Occipital lobe (tissue), 1 donor: ENCODE measurements at regions not wholly inside any gene's neighbourhood (a gene's known extent, or its start where the extent isn't known, plus 50 kb on each side); places are given as distances from the start of the nearest gene placed in this dataset.

Source experiments
- DNase-seq: peaks from one replicate; lab custom pipeline; 2025; lab: John Stamatoyannopoulos, UW

DNA sequence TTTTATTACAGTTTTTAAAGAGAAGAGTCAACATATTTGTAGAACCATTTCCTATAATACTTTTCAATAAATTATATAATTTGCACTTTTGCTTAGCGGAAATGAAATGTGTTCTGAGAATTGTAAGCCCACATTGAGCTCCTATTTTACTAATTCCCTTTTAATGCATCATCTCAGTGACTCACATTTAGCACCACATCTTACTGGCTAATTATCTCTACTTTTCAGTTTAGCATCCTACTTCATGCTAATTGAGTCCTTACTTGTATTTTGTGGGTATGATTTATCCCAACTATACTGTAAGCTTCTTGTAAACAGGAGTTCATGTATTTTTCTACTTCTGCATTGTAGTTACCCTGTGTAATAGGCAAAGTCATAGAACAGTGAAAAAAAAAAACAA lies 67.5 kb downstream of the TMX1 start:
- DNase-seq = no peak

DNA sequence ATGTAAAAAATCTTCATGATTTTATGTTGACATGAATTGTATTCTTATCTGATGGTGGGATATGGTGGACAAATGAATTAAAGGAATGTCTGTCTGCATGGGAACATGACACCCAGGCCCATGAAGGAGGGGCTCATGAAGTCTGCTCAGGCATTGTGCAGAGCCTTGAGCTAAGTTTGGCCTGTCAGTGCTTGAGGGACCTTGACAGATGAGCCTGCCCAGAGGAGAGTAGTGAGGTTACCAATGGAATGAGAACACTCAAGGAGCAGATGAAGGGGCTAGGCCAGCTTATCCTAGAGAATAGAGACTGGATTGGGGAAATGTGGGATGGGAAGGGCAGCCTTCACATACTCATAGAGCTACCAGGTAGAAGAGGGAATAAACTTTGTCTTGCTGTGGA lies 68.8 kb downstream of the TMX1 start:
- no peak for DNase-seq

GRCh38 chr14:51310505-51310944 lies 70.5 kb downstream of the TMX1 start:
- DNase-seq = no peak

DNA sequence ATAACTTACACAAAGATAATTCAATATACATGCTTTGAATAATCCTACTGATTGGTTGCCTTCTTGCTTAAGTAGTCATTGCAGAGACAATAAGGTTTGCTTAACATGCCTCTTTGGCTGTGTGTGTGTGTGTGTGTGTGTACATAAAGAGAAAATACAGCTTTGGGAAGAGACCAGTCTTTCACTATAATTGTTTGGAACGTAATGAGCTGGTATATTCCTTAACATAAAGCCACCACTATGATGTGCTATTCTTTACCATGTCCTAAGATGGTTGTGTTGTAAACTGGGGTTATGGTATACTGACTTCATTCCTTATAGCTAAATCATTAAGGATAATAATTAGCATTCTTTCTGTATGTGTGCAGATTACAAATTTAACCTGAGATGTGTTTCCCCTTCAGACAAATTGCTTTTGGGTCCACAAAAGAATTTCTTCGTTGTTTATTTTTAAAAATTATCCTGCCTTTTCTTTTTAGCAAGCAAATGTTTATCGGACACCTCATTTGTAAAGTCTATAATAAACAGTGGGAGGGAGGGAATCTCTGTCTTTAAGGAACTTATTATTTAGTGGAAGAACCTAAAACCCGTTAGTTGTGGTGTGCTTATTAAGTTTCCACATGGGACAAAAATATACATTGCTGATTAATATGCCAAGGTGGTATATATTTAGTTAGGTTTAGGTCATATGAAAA lies 74.4 kb downstream of the TMX1 start:
- DNase-seq = no peak

DNA sequence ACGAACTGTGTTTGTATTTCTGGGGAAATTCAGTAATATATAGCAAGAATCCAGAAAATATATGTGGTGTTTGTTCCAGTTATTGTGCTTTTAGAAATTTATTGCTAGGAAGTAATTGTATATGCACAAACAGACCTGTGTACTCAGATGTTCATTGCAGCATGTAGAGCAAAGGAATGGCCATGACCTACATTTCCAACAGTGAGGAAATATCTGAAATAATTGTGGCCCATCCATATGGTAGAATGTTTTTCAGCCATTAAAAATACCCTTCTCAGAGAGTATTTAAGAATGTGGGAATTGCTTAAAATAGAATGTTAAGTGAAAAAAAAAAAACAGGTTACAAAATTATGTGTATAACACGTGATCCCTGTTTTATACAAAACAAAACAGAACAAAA lies 77.3 kb downstream of the TMX1 start:
- no peak for DNase-seq

DNA sequence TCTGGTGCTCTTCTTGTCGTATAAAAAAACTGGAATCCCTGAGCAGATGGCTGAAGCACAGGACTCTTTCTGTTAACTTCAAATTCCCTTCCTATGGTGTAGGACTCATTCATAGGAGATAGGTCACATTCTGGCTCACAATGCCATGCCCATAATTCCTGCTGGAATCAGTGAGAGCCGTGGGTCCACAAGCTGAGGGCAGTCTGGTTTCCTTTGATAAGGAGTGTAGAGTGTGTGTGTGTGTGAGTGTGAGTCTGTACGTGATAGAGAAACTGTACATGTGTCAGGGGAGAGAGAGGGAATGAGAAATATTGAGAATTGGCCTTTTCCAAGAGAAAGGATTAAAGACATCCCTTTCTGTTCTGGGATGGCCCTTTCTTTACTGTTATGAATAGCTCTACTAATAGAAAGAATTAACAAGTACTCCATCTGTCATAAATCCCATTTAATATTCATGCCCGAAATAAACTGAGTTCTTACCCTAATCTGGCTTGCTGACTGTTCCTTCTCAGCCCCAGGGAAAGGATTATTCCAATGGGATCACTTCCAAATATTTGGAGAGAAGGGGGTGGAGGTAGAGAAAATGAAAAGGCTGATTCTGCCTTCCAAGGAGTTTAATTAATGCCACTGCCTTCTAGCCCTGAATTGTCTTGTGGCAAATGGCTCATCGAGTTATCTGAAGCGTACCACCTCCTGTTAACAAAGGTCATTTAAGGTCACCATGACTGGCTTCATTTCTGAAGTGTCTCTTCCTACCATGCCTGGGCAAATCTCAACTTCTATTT lies 79.0 kb downstream of the TMX1 start:
- DNase-seq = no peak

GRCh38 chr14:51321036-51321435 lies 81.0 kb downstream of the TMX1 start:
- DNase-seq = no peak

DNA sequence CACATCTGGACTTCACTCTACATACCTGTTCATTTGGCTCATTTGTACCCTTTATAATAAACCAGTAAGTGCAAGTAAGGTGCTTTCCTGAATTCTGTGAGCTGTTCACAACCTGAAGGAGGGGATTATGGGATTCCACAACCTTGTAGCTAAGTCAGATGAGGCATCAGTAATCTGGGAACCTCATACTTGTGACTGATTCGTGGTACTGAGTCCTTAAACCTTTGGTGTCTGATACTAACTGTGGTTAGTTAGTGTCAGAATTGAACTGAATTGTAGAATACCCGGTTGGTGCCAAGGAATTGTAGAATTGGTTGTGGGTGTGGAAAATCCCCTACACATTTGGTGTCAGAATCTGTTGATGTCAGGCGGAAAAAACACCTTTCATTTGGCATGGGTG lies 83.4 kb downstream of the TMX1 start:
- no peak for DNase-seq

- no peak for DNase-seq
These were observed 87.3 kb downstream of the TMX1 start for GRCh38 chr14:51327376-51327775.

DNA sequence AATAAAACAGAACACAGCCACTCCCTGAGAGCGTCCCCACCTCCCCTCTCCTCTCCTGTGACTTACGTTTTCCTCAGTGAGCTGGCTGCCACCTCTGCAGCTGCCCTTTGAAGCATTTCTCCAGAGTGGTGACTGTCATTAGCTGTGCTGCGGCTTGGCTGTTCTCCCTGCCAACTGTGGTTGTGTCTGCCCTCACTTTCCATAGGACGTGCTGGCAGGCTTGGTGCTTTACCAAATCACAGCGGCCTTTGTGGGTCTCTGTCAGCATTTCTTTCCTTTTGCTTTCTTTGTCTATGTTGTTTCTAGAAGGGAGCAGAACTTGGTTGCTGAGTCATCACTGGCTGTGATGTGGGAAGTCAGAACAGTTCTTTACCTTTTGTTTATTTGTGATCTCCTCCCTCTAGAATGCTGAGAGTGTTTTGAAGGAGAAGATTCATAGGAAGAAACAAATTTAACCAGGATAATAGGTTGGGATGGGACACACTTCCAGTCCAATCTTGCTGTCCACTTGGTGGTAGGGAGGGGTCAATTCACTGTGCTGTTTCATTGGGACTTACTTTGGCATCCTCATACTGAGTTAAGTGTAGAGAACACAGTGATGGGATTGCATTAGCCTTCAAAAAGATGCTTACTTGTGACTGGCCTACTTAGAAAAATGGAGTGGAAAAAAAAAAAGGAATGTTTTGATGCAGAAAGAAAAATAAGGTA lies 88.2 kb downstream of the TMX1 start:
- peak; percentile 2 for DNase-seq

DNA sequence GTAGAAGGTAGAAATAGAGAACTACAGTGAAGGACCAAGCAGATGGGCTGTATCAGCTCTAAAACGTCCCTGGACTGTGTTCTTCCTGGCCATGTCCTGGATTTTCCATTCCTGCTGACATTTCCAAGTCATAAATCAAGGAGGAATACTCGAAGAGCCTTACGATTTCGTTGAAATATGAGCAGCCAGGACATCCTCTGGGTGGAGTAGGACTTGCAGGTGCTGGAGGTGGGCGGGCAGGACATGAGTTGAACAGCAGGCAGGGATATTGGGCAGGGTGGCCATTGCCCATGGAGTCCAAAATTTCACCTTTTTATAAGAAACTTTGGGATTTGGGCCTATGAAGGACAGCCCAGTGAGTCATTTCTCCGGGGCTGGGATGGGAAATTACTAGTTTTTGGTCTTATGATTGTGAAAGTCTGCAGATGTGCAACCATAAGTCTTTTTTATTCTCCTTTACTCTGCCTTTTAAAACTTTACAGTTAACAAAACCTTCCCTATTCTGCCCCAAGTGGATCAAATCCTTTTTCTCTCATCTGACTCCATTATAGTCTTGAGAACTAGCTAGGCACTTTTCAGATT lies 88.8 kb downstream of the TMX1 start:
- DNase-seq = no peak

DNA sequence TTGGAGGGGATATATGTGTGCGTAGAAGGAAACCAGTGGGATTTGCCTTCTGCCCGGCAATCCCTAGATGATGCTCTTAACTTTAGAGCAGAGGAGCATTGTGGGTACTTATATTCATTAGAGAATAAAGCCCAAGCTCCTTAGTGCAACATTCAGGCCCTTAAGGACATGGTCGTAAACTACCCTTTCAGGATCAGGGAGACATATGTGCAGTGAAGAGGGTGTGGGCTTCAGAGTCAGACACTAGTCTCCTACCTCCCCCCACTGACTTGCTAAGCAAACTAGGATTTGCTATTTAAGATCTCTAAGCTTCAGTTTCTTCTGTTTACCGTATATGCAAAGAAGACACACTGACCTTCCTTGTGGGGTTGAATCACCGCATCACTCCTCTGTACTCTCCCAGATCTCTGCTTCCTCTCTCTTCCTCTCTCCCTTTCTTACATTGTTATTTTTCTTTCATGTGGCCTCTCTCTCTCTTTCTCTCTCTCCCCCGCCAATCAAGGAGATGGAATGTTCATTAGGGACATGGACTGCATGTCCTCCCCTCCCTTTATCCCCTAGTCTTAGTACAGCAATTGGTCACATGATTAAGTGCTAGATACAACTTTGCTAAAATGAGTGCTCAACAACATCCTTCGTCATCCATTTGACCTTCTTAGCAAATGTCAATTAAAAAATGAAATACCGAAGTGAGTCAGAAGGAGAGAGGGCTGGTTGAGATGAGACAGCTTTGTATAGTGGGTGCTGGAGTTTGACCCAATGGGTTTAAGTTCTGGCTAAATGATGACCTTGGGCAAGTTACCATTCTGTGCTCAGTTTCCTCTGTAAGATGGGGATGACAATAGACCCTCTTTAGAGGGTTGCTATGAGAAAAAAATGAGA lies 91.7 kb downstream of the TMX1 start:
- no peak for DNase-seq

DNA sequence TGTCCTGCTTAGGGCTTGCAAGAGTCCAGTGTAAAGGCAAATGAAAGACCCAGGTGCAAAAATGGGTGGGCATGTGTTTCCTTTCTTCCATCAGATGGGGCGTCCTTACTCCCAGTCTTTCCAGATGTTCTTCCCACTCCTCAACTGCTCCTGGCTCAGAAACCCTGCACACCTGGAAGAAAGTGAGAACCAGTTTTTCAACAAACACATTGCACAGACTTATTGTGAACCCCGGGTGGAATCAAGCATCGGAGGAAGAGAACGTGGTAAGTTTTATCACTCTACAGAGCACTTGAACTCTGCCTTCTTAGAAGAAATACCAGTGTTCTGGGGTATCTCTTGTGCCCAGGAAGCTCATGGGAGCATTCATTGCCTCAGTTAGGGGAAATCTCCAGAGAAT lies 93.3 kb downstream of the TMX1 start:
- no peak for DNase-seq

DNA sequence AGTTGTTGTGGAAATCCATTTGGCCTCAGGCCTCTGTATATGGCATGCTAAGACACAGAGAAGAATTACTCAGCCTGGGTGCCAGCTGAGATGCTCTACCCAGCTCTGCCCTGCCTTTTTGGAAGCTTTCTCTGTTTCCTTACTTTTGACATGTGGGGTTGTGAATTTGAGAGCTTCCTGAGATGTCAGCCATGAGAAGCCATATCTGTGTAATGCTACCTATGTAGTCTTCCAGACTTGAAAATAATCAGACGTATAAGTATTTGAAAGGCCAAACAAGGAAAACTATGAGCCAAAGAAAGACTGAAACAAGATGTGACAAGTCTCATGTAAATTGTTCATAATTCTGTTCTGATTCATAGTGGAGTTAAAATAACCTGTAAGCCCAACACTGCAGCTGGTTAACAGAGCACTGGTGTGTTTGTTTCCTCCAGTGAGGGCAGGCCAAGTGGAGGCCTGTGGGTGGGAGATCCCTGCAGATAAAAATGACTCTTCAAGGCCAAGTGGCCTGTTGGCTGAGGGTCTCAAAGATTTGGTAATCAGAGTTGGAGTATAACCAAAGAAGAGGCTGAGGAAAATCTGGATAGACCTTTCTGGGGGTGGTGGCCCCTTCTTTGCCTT lies 94.0 kb downstream of the TMX1 start:
- DNase-seq = no peak

GRCh38 chr14:51334566-51334965 lies 94.5 kb downstream of the TMX1 start:
- no peak for DNase-seq

DNA sequence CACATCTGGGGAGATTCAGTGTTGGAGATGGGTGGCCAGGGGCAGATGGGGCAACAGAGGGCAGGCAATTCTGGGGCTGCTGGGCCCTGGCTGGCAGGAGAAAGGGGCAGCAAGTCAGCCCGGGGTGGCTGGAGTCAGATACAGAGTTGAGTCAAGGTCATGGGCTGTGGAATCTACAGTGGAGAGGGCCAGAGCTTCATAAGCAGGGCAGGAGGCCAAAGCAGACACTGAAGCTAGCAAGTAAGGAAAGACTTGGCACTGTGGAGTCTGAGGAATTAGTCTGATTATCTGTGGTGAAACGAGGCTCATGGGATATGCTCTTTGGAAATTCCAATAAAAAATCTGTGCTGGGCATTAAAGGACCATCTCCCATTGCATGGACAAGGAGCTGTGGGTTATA lies 95.5 kb downstream of the TMX1 start:
- DNase-seq = no peak

- no peak for DNase-seq
These were observed 96.1 kb downstream of the TMX1 start for GRCh38 chr14:51335961-51336723.

GRCh38 chr14:51336734-51337133 lies 96.7 kb downstream of the TMX1 start:
- no peak for DNase-seq

DNA sequence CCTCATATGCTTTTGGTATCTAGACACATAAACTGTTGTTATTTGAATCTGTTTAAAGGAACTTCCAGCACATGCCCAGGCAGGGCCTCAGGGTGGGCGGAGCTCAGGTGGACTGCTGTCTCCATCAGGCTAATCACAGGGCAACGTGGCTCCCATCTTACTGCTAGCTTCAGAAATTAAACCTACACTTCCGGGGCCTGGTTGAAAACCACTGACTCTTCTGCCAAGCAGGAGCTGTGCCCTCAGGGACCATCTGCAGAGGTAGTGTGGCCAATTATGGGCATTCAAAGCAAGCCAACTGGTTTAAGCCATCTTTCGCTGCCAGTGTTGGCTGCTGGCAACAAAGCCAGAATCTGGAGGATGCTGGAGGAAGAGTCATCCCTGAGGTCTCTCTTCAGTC lies 97.5 kb downstream of the TMX1 start:
- DNase-seq = no peak

DNA sequence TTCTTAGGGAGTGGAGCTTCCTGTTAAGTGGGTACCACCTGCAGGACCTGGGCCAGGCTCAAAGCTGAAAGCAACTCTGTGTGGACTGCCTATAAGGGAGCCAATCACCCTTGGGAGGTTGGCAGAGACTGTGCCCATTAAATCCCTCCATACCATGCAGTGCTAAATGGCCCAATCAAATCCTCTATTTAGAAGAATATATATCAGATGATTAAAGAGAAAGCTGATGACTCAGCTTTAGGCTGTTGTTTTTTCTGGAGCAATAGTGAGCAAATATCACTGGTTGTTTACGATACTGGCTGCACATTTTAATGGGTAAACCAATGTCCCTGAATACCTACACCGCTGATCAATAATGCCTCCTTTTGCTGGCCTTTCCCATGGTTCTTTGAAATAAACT lies 101.3 kb downstream of the TMX1 start:
- no peak for DNase-seq
